HFF-Myc (cell line): ENCODE measurements at regions not wholly inside any gene's neighbourhood (a gene's known extent, or its start where the extent isn't known, plus 50 kb on each side); places are given as distances from the start of the nearest gene placed in this dataset.
"Not testable (repeated sequence)": the region's sequence is repeated elsewhere in the genome, so short reads cannot be mapped to it uniquely, and the experiment has no call there.

Source experiments
- DNase-seq: peaks from one replicate; pipeline ENCODE4 v3.0.0-alpha.2; 2011; ENCODE audit warnings: low read depth; ENCODE audit errors: extremely low read depth
- H3K4me3 ChIP-seq: replicated peaks from 2 replicates; pipeline ENCODE4 v1.5.1; 2011; ENCODE audit warnings: low read depth, mild to moderate bottlenecking, control low read depth, low read length
- CTCF ChIP-seq: IDR thresholded peaks from 2 replicates; pipeline ENCODE4 v1.5.1; 2012; ENCODE audit warnings: mild to moderate bottlenecking, low read depth, low read length, control low read depth; ENCODE audit errors: missing control alignments

DNA sequence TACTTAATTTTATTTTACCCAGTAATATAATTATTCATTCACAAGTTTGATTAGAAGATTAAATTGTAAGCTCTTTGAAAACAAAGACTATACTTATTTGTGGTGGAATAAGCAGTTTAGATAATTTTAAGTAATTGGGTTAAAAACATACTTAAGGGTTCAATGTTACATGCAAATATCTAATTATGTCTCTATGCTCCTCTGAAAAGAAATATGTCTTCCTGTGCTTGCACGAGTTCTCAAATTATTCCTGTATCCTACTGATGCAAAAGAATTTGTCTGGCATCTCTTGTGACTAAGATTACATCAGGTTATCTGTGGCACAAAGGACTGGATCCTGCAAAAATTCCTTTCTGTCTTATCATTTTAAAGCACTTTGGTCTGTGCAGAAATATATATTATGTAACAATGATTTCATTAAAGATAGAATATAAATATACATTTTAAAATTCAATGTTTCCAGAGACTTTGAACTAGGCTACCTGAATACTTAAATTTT, 416.7 kb downstream of the COL11A1 start:
- DNase-seq, result no peak
- TF ChIP-seq CTCF, result no peak
- no peak overlapping the region for H3K4me3 ChIP-seq

GRCh38 chr1:102687383-102687782, 420.9 kb downstream of the COL11A1 start:
- TF ChIP-seq CTCF, result no peak

DNA sequence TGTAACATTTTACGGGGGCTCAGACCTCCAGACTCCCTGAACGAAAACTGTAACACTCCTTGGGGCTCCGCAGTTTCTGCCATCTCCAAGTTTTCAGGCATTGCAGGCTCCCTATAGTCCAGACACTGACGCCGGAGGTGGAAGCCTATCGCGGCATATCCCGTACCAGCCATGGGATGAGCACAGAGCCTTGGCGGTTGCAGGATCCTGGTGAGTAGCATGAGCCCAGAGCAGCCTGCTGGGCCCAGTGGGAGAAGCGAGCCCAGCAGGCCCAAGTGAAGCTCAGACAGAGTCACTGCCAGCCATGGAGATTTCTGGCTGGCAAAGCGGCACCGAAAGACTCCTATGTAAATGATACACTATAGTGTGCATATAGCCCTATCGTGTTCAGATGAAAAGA, 446.8 kb downstream of the COL11A1 start:
- DNase-seq, result no peak
- no peak overlapping the region for H3K4me3 ChIP-seq
- no peak for TF ChIP-seq CTCF

More at GRCh38 chr1:102687383-102687782, 420.9 kb downstream of the COL11A1 start:
- no peak overlapping the region for H3K4me3 ChIP-seq
- no peak for DNase-seq

DNA sequence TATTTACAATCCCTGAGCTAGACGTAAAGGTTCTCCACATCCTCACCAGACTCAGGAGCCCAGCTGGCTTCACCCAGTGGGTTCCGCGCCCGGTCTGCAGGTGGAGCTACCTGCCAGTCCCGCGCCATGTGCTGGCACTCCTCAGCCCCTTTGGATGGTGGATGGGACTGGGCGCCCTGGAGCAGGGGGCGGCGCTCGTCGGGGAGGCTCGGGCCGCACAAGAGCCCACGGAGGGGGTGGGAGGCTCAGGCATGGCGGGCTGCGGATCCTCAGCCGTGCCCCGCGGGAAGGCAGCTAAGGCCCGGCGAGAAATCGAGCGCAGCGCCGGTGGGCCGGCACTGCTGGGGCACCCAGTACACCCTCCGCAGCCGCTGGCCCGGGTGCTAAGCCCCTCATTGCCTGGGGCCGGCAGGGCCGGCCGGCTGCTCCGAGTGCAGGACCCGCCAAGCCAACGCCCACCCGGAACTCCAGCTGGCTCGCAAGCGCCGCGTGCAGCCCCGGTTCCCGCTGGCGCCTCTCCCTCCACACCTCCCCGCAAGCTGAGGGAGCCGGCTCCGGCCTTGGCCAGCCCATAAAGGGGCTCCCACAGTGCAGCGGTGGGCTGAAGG, 448.3 kb downstream of the COL11A1 start:
- DNase-seq, H3K4me3 ChIP-seq: not testable (repeated sequence)

- DNase-seq, result no peak
- no peak for TF ChIP-seq CTCF
- H3K4me3 ChIP-seq, result no peak overlapping the region
Measured at GRCh38 chr1:102655034-102655433, 453.3 kb downstream of the COL11A1 start.

DNA sequence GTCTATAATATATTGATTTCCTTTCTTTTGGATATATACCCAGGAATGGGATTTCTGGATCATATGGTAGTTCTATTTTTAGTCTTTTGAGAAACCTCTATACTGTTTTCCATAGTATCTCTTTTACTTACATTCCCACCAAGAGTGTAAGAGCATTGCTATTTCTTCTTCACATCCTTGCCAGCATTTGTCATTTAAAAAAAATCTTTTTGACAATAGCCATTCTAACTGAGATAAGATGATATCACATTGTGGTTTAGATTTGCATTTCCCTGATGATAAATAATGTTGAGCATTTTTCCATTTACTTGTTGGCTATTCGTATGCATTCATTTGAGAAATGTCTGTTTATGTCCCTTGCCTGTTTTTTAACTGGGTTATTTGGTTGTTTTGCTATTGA, 467.4 kb downstream of the COL11A1 start:
- no peak overlapping the region for H3K4me3 ChIP-seq
- DNase-seq, result no peak
- no peak for TF ChIP-seq CTCF

DNA sequence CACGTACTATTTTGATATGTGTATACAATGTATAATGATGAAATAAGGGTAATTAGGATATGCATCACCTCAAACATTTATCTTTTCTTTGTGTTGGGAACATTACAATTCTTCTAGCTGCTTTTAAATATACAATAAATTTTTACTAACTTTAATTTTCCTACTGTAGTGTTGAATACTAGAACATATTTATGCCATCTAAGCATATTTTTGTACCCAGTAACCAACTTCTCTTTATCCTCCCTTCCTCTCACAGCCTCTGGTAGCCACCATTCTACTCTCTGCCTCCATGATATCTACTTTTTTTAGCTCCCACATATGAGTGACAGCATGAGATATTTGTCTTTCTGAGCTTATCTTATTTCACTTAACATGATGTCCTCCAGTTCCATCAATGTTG, 468.0 kb downstream of the COL11A1 start:
- no peak for TF ChIP-seq CTCF
- H3K4me3 ChIP-seq, result no peak overlapping the region
- DNase-seq, result no peak
